Sigmoid colon (tissue), 3 donors: ENCODE measurements at regions not wholly inside any gene's neighbourhood (a gene's known extent, or its start where the extent isn't known, plus 50 kb on each side); places are given as distances from the start of the nearest gene placed in this dataset.

ENCODE experiments used
- POLR2A ChIP-seq, 2 donors: fragments of 450-650 bp; IDR thresholded peaks; one replicate each; pipeline ENCODE4 v1.6.1; 2016; ENCODE audit warnings: antibody characterized with exemption in 2 of 2, mild to moderate bottlenecking in 2 of 2, moderate library complexity in 2 of 2
- TF ChIP-seq, protein P1 (sequence below), 4 experiments: fragments of 450-650 bp in 3 of 4; fragments of 200-600 bp in 1 of 4; IDR thresholded peaks; one replicate each; pipeline ENCODE4 v1.5.1; 2016 to 2019; ENCODE audit warnings: antibody characterized with exemption in 4 of 4, mild to moderate bottlenecking in 3 of 4, moderate library complexity in 2 of 4

DNA sequence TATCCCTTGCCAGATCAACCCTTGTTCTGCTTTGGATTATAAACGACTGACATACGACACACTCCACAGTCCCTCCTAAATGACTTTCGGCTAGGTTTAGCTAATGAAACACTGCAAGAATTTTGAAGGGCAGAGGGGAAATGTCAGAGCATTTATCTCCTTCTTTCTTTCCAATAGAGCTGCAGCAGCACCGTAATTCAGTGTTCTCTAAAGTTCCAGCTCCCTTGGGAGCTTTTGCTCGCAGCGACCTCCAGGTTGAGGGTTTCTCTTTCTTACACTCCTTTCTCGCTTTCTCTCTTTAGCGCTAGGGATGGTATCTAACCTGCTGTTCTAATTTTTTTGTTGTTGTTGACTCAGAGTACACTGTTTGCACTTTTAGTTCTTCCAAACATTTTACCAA lies 467.1 kb upstream of the ST8SIA4 start:
- TF ChIP-seq, protein P1, sequence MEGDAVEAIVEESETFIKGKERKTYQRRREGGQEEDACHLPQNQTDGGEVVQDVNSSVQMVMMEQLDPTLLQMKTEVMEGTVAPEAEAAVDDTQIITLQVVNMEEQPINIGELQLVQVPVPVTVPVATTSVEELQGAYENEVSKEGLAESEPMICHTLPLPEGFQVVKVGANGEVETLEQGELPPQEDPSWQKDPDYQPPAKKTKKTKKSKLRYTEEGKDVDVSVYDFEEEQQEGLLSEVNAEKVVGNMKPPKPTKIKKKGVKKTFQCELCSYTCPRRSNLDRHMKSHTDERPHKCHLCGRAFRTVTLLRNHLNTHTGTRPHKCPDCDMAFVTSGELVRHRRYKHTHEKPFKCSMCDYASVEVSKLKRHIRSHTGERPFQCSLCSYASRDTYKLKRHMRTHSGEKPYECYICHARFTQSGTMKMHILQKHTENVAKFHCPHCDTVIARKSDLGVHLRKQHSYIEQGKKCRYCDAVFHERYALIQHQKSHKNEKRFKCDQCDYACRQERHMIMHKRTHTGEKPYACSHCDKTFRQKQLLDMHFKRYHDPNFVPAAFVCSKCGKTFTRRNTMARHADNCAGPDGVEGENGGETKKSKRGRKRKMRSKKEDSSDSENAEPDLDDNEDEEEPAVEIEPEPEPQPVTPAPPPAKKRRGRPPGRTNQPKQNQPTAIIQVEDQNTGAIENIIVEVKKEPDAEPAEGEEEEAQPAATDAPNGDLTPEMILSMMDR (IDR thresholded peaks at IDR 0.05) = no peak
- TF ChIP-seq POLR2A (IDR thresholded peaks at IDR 0.05) = no peak
